ENCODE measurements at regions not wholly inside any gene's neighbourhood (a gene's known extent, or its start where the extent isn't known, plus 50 kb on each side); places are given as distances from the start of the nearest gene placed in this dataset.

DNA sequence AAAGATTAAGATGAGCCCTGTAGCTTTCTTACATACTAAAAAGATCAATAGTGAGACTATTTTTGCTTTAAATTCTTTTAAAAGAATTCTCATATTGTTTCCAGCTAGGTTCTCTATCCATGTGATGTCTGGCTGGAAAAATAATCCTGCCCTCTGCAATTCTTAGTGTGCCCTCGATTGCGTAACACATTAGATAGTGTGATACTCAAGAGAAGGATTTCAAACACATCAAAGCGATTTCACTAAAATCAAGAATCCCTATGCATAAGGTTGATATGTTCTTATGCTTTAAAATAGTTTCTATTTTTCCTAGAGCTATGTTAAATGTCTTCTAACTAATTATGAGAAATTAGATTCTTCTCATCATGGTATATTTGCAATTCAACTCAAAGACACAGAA lies 127.3 kb upstream of the PLEKHA5 start:
- ATAC-seq (no peak), DNase-seq (no peak)
- TF ChIP-seq, protein P1, sequence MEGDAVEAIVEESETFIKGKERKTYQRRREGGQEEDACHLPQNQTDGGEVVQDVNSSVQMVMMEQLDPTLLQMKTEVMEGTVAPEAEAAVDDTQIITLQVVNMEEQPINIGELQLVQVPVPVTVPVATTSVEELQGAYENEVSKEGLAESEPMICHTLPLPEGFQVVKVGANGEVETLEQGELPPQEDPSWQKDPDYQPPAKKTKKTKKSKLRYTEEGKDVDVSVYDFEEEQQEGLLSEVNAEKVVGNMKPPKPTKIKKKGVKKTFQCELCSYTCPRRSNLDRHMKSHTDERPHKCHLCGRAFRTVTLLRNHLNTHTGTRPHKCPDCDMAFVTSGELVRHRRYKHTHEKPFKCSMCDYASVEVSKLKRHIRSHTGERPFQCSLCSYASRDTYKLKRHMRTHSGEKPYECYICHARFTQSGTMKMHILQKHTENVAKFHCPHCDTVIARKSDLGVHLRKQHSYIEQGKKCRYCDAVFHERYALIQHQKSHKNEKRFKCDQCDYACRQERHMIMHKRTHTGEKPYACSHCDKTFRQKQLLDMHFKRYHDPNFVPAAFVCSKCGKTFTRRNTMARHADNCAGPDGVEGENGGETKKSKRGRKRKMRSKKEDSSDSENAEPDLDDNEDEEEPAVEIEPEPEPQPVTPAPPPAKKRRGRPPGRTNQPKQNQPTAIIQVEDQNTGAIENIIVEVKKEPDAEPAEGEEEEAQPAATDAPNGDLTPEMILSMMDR (IDR thresholded peaks at IDR 0.05): no peak
- Histone ChIP-seq H3K36me3 (ENCODE audit: low read depth) (no peaks in the 10 kb centered on the region), H3K4me1 (ENCODE audit: low read depth) (no peaks in the 10 kb centered on the region), H3K9me3 (no peaks in the 10 kb centered on the region), H3K4me3 (no peak overlapping the region)
- intact Hi-C loops (cut with DNase I, micrococcal nuclease): no loop called here

DNA sequence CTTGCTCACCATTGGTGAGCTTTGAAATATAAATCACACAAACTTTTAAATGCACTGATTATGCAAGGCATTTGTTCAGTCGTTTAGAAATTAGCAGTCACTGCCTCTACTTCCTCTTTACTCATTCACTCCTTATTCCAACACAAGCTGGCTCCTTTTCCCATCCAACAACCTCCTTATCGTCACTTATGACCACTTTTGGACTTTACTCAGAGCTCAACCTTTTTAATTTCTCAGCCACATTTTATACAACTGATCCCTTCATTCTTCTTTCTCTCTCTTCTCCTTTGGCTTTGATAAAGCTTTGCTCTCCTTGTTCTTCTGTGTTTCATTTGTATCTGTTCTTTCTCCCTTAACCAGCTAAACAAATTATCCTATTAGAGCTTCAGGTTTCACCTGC lies 126.4 kb upstream of the PLEKHA5 start:
- no peaks in the 10 kb centered on the region for H3K9me3 ChIP-seq
- TF ChIP-seq, protein P1 (IDR thresholded peaks at IDR 0.05): no peak
- no peaks in the 10 kb centered on the region for H3K4me1 ChIP-seq (ENCODE audit: low read depth)
- ATAC-seq (no peak), DNase-seq (no peak)
- no peak overlapping the region for H3K4me3 ChIP-seq
- no peaks in the 10 kb centered on the region for H3K36me3 ChIP-seq (ENCODE audit: low read depth)
- intact Hi-C loops (cut with DNase I, micrococcal nuclease): no loop called here

DNA sequence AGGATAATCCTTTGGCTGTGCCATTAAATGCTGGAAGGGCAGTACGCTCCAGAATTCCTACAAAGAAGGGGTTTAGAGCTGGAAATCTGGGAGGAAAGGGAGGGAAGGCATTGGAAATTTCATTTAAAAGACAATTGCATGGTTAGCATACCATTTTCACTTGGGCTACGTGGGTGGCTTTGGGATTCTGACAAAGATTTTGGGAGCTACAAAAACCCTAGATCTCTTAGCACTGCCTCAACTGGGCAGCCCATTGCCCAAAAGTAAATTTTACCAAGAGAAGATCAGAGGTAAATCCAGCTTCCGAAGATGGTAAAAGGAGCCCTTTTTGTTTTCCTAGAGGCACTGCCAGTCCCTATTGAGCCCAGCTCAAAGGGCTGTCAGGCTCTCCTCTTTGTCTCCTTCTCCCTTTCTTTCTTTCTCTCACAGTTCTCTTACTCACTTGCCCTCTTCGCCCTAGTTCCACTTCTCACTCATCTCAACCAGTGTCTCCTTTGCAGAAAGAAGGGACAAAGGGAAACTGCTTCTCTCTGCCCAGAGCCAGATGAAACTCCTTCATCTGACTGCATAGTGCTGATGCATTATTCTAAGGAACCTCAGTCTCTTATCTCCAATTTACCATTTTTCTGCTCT lies 125.4 kb upstream of the PLEKHA5 start:
- H3K9me3 ChIP-seq: no peaks in the 10 kb centered on the region
- H3K4me1 ChIP-seq (ENCODE audit: low read depth): no peaks in the 10 kb centered on the region
- intact Hi-C loops (cut with DNase I, micrococcal nuclease): no loop called here
- TF ChIP-seq, protein P1 (IDR thresholded peaks at IDR 0.05): no peak
- no peaks in the 10 kb centered on the region for H3K36me3 ChIP-seq (ENCODE audit: low read depth)
- no peak overlapping the region for H3K4me3 ChIP-seq
- ATAC-seq (no peak), DNase-seq (no peak)

DNA sequence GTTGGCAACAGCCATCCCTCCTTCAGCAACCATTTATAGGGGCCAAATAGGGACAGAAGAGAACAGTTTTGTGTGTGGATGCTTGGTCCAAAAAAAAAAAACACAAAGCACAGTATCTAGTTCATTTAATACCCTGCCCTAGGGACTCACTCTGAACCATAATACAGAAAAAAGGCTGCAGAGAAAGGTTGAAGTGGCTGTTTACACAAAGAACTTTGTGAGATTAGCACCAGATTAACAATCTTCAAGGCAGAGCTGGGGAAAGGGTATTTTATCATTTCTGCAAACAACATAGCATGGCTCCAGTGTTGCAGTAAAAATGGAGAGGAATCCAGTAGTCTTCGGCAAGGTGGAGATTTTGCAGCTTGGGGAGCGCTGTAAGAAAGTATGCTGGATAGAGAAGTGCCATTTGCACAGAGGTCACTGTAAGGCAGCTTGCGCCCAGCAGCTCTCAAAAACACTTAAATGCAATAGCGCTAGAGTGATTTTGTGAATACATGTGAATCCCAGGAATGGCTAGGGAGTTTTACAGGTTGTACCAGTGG lies 124.2 kb upstream of the PLEKHA5 start:
- TF ChIP-seq, protein P1 (IDR thresholded peaks at IDR 0.05): no peak
- Histone ChIP-seq H3K4me3 (no peak overlapping the region), H3K9me3 (no peaks in the 10 kb centered on the region), H3K4me1 (ENCODE audit: low read depth) (no peaks in the 10 kb centered on the region), H3K36me3 (ENCODE audit: low read depth) (no peaks in the 10 kb centered on the region)
- DNase-seq (no peak), ATAC-seq (no peak)
- intact Hi-C loops (cut with DNase I, micrococcal nuclease): no loop called here

DNA sequence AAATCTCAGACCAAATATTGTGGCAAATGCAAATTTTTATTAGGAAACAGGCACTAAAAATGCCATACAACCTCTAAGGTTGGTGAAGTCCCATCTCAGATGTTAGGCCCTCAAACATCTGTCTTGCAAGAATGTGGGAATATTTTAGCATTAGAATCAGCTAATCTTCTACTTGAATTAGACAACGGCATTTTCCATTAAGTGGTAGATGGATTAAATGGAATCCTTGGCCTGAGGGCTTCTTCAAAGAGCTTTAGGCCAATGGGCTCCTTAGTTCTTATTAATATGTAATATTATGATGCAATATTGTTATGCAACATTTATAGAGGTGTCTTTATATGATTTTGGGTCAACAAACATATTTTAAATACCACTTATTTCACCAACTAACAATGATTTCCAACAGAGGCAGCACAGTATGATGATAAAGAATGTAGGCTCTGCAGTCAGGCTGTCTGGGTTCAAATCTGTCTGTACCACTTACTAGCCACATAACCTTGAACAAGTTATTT lies 122.9 kb upstream of the PLEKHA5 start:
- Histone ChIP-seq H3K9me3 (no peaks in the 10 kb centered on the region), H3K4me3 (no peak overlapping the region), H3K36me3 (ENCODE audit: low read depth) (no peaks in the 10 kb centered on the region), H3K4me1 (ENCODE audit: low read depth) (no peaks in the 10 kb centered on the region)
- DNase-seq (no peak), ATAC-seq (no peak)
- intact Hi-C loops (cut with DNase I, micrococcal nuclease): no loop called here
- TF ChIP-seq, protein P1 (IDR thresholded peaks at IDR 0.05): no peak
